Tibial artery (tissue), 4 donors: ENCODE measurements at regions not wholly inside any gene's neighbourhood (a gene's known extent, or its start where the extent isn't known, plus 50 kb on each side); places are given as distances from the start of the nearest gene placed in this dataset.

Experiments
- DNase-seq, 2 donors: peaks; one replicate each; pipeline ENCODE4 v3.0.0-alpha.2; 2019
- H3K27ac ChIP-seq, 2 donors: fragments of 200-600 bp; sonication (generic) in 1 of 2; 1 replicate in 1 of 2; 2 replicates in 1 of 2; pipeline ENCODE4 v1.5.1; 2018 to 2019; ENCODE audit warnings: mild to moderate bottlenecking in 1 of 2
- H3K27me3 ChIP-seq, 2 donors: fragments of 200-600 bp; sonication (generic) in 1 of 2; one replicate each; pipeline versions ENCODE4 v1.5.1 to v1.6.0; 2016 to 2019
- H3K36me3 ChIP-seq, 3 donors: fragments of 200-600 bp; sonication (generic) in 2 of 3; one replicate each; pipeline ENCODE4 v1.5.1; 2016 to 2019; ENCODE audit warnings: mild to moderate bottlenecking in 2 of 3
- H3K4me1 ChIP-seq, 4 donors: fragments of 200-600 bp; sonication (generic) in 2 of 4; 1 replicate in 3 of 4; 2 replicates in 1 of 4; pipeline ENCODE4 v1.5.1; 2016 to 2019
- H3K4me3 ChIP-seq, 2 donors: fragments of 200-600 bp; sonication (generic) in 1 of 2; 1 replicate in 1 of 2; 2 replicates in 1 of 2; pipeline ENCODE4 v1.5.1; 2018 to 2019; ENCODE audit warnings: mild to moderate bottlenecking in 2 of 2
- H3K9me3 ChIP-seq, 3 donors: fragments of 200-600 bp; sonication (generic) in 1 of 3; one replicate each; pipeline ENCODE4 v1.5.1; 2016 to 2019
- intact Hi-C: fragments of 100-400 bp; cut with DNase I; formaldehyde crosslinking; loops from one replicate; pipeline ENCODE4 v1.15.0; 2023; ENCODE audit warnings: low total_unique reads
- TF ChIP-seq, protein P1 (sequence below), 2 experiments: fragments of 200-600 bp in 1 of 2; fragments of 450-650 bp in 1 of 2; IDR thresholded peaks; one replicate each; pipeline ENCODE4 v1.5.1; 2017 to 2019; ENCODE audit warnings: antibody characterized with exemption in 2 of 2, mild to moderate bottlenecking in 1 of 2, moderate library complexity in 1 of 2

DNA sequence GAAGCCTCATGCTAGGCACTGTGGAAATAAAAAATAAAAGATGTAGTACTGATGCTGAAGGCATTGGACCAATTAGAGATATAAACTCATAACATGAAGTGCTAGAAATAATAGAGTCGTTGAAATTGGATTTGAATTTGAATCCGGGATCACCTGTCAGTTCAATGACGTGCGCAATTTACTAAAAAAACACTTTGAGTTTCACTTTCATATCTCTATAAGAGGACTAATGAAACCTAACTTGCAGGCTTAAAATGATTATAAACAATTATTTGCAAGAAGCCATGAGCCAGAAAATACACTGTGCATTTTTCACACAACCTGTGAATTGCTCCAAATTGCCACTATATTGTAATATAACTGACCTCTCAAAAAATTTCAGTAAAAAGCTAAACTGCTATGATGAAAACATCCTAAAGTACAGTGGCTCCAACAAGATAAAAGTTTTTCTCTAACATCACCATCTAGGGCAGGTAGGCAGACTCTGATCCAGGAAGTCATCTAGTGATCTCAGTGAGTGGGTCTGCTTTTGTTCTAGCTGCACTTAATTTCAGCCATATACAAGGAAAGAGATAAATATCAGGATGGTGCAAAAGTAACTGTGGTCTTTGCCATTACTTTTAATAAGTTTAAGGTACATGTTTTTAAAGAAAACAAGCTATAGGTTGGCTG is 440.2 kb downstream of the CNTN6 start:
- H3K4me1 ChIP-seq, result no peaks in the 10 kb centered on the region
- TF ChIP-seq, protein P1, sequence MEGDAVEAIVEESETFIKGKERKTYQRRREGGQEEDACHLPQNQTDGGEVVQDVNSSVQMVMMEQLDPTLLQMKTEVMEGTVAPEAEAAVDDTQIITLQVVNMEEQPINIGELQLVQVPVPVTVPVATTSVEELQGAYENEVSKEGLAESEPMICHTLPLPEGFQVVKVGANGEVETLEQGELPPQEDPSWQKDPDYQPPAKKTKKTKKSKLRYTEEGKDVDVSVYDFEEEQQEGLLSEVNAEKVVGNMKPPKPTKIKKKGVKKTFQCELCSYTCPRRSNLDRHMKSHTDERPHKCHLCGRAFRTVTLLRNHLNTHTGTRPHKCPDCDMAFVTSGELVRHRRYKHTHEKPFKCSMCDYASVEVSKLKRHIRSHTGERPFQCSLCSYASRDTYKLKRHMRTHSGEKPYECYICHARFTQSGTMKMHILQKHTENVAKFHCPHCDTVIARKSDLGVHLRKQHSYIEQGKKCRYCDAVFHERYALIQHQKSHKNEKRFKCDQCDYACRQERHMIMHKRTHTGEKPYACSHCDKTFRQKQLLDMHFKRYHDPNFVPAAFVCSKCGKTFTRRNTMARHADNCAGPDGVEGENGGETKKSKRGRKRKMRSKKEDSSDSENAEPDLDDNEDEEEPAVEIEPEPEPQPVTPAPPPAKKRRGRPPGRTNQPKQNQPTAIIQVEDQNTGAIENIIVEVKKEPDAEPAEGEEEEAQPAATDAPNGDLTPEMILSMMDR (IDR thresholded peaks at IDR 0.05), result no peak
- H3K36me3 ChIP-seq, result no peaks in the 10 kb centered on the region
- no peak overlapping the region for H3K4me3 ChIP-seq
- intact Hi-C loops, result no loop called here
- no peak overlapping the region for H3K27ac ChIP-seq
- H3K27me3 ChIP-seq, result no peaks in the 10 kb centered on the region
- no peak for DNase-seq
- H3K9me3 ChIP-seq, result peaks cover 0 to under 1% (median 0%) of the 10 kb centered on the region in 3 donors

DNA sequence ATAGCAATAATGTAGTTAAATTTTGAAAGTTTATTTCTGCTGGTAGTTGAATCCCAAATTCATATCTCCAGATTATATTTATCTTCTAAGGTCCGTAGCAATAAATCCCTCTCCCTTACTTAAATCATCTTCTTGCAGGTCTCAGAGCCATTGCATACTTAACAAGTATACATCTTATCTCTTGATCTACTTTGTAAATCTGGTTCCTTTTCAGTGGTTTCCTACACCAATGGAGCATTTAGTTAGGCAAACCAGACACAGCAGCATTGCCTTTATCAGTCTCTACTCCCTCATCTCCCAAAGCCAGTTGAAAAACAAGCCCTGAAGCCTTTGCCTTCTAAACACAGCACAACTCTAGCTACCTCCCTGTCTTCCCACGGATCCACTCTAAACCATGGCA is 440.9 kb downstream of the CNTN6 start:
- H3K27me3 ChIP-seq, result no peaks in the 10 kb centered on the region
- TF ChIP-seq, protein P1 (IDR thresholded peaks at IDR 0.05), result no peak
- no peak overlapping the region for H3K4me3 ChIP-seq
- H3K36me3 ChIP-seq, result no peaks in the 10 kb centered on the region
- intact Hi-C loops, result no loop called here
- no peak overlapping the region for H3K27ac ChIP-seq
- H3K9me3 ChIP-seq, result peaks cover 0 to 4% (median under 1%) of the 10 kb centered on the region in 3 donors
- no peak for DNase-seq
- no peaks in the 10 kb centered on the region for H3K4me1 ChIP-seq

DNA sequence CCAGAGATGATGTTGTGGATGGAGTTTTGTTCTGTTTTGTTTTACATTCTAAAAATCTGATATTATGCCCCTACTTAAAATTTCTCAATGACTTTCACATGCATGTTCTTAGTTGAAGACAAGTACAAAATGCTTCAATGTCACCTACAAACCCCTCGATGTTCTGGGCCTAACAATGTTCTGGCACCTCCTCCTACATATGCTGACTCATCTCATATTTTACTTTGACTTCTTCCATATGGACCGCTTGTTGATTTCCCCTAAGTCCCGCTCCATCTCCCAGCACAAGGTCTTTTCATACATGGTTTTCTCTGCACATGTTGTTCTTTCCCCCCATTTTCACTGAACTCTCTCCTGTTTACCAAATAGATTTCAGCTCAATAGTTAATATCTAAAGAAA is 441.4 kb downstream of the CNTN6 start:
- TF ChIP-seq, protein P1 (IDR thresholded peaks at IDR 0.05), result no peak
- no peak for DNase-seq
- H3K9me3 ChIP-seq, result peaks cover 0 to 4% (median 4%) of the 10 kb centered on the region in 3 donors
- no peak overlapping the region for H3K4me3 ChIP-seq
- H3K36me3 ChIP-seq, result no peaks in the 10 kb centered on the region
- intact Hi-C loops, result no loop called here
- no peak overlapping the region for H3K27ac ChIP-seq
- H3K4me1 ChIP-seq, result no peaks in the 10 kb centered on the region
- no peaks in the 10 kb centered on the region for H3K27me3 ChIP-seq

DNA sequence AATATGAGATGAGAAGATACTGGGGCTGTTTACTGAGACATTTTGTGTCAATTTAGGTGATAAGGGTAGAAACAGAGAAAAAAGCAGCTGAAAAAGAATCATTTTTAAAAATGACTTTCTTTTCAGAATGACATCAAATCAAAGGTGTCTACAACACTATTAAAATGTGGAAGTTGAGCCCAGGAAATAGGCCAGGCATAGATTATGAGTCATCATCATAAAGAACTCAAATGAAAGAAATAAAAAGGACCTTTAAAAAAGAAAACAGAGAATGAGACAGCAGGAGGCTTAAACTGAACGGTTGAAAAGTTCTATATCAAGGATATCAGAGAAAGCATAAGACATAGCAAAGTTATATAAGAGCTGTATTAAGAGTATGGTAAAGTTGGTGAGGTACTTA is 442.5 kb downstream of the CNTN6 start:
- Histone ChIP-seq H3K36me3 (no peaks in the 10 kb centered on the region), H3K4me1 (no peaks in the 10 kb centered on the region), H3K27me3 (no peaks in the 10 kb centered on the region), H3K9me3 (peaks cover 0 to 4% (median 4%) of the 10 kb centered on the region in 3 donors), H3K4me3 (no peak overlapping the region), H3K27ac (no peak overlapping the region)
- TF ChIP-seq, protein P1 (IDR thresholded peaks at IDR 0.05), result no peak
- intact Hi-C loops, result no loop called here
- DNase-seq, result no peak

DNA sequence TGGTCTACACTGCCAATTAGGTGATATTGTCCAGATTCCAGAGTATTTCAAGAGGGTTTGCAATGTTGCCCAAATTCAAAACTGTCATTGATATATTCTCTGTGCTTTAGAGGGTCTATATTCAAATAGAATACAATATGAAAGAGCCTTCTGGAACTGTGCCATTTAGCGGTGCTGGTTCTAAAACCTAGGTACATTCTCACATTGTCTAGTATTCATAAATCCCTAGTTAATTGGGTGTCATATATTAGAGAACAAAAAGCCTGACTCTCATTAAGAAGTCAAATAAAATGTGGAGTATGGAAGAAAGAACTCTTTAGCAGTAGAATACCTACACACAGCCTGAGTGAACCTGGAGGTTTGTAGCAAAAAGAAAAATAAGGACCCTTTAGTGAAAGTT is 447.9 kb downstream of the CNTN6 start:
- TF ChIP-seq, protein P1 (IDR thresholded peaks at IDR 0.05), result no peak
- H3K36me3 ChIP-seq, result no peaks in the 10 kb centered on the region
- peaks cover 0 to 4% (median 4%) of the 10 kb centered on the region in 3 donors for H3K9me3 ChIP-seq
- no peaks in the 10 kb centered on the region for H3K27me3 ChIP-seq
- intact Hi-C loops, result no loop called here
- H3K4me1 ChIP-seq, result no peaks in the 10 kb centered on the region
- no peak overlapping the region for H3K4me3 ChIP-seq
- no peak overlapping the region for H3K27ac ChIP-seq
- no peak for DNase-seq

DNA sequence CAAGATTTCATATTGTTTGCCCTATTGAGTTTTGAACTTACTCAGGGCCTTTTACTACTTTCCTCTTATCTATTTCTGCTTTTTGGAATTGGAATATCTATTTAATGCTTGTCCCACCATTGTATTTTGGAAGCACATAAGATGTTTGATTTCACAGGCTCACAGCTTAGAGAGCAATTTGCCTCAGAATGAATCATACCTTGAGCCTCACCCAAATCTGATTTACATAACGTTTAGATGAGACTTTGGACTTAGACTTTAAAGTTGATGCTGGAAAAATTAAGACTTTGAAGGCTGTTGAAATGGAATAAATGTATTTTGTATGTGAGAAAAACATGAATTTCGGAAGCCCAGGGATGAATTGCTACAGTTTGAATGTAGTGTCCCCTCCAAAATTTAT is 458.9 kb downstream of the CNTN6 start:
- H3K4me1 ChIP-seq, result no peaks in the 10 kb centered on the region
- intact Hi-C loops, result no loop called here
- no peaks in the 10 kb centered on the region for H3K9me3 ChIP-seq
- no peak overlapping the region for H3K4me3 ChIP-seq
- DNase-seq, result no peak
- H3K27ac ChIP-seq, result no peak overlapping the region
- H3K36me3 ChIP-seq, result no peaks in the 10 kb centered on the region
- TF ChIP-seq, protein P1 (IDR thresholded peaks at IDR 0.05), result no peak
- no peaks in the 10 kb centered on the region for H3K27me3 ChIP-seq
